Epithelial cell of esophagus (primary cell): ENCODE measurements at regions not wholly inside any gene's neighbourhood (a gene's known extent, or its start where the extent isn't known, plus 50 kb on each side); places are given as distances from the start of the nearest gene placed in this dataset.

Experiments used
- DNase-seq: peaks from one replicate; pipeline ENCODE4 v3.0.0; 2010; ENCODE audit warnings: low read depth
- H3K4me3 ChIP-seq: 2 replicates; pipeline ENCODE4 v1.5.1; 2011; ENCODE audit warnings: mild to moderate bottlenecking, low read length, control low read depth
- TF ChIP-seq, protein P1 (sequence below): IDR thresholded peaks from 2 replicates; pipeline ENCODE4 v1.5.1; 2011; ENCODE audit warnings: low read depth, mild to moderate bottlenecking, low read length, control low read depth, inconsistent platforms; ENCODE audit not compliant: insufficient read depth; ENCODE audit errors: missing control alignments

DNA sequence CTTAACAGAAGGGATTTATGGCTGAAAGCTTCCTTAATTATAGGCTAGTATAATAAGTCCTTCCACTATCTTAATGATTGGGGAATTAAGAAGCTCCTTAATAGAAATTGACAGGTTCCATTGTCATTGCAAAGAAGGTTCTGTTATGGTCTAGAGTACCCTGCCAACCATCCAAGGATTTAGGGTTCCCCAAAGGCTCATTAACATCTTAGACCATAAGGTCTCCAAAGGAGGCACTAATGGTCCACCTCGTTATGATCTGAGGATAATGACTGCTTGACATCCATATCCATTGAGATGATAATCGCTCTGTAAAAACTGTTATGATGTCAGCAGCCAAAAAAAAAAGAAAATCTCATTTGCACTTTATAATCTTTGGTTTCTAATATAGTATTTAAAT lies 441.6 kb downstream of the GBA3 start:
- no peak for DNase-seq
- H3K4me3 ChIP-seq = no peak overlapping the region
- TF ChIP-seq, protein P1, sequence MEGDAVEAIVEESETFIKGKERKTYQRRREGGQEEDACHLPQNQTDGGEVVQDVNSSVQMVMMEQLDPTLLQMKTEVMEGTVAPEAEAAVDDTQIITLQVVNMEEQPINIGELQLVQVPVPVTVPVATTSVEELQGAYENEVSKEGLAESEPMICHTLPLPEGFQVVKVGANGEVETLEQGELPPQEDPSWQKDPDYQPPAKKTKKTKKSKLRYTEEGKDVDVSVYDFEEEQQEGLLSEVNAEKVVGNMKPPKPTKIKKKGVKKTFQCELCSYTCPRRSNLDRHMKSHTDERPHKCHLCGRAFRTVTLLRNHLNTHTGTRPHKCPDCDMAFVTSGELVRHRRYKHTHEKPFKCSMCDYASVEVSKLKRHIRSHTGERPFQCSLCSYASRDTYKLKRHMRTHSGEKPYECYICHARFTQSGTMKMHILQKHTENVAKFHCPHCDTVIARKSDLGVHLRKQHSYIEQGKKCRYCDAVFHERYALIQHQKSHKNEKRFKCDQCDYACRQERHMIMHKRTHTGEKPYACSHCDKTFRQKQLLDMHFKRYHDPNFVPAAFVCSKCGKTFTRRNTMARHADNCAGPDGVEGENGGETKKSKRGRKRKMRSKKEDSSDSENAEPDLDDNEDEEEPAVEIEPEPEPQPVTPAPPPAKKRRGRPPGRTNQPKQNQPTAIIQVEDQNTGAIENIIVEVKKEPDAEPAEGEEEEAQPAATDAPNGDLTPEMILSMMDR = no peak

GRCh38 chr4:23130845-23131244 lies 438.1 kb downstream of the GBA3 start:
- no peak for DNase-seq
- no peak overlapping the region for H3K4me3 ChIP-seq
- TF ChIP-seq, protein P1 = no peak

GRCh38 chr4:23125118-23125517 lies 432.4 kb downstream of the GBA3 start:
- TF ChIP-seq, protein P1 = no peak
- H3K4me3 ChIP-seq = no peak overlapping the region
- DNase-seq = no peak

- DNase-seq = no peak
- H3K4me3 ChIP-seq = no peak overlapping the region
- TF ChIP-seq, protein P1 = no peak
Measured at GRCh38 chr4:23122666-23123400, 430.1 kb downstream of the GBA3 start.

DNA sequence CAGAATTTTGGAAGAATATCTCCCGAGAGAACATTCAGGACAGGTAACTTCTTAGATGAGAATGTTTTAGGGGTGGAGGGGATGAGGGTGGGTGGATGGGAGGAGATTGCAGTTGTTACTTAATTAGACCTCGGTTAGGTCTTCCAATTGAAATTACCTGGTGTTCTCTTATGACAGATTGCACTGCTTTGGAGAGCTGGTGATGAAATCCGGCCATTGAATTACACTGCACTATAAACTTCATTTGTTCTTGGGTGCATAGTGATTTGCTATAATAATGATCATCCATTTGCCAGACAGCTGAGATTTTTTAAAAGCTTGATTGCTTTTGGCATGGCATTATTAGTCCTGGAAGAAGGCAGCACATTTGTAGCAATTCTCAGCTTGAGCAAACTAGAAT lies 427.6 kb downstream of the GBA3 start:
- DNase-seq = no peak
- TF ChIP-seq, protein P1 = no peak
- H3K4me3 ChIP-seq = no peak overlapping the region

DNA sequence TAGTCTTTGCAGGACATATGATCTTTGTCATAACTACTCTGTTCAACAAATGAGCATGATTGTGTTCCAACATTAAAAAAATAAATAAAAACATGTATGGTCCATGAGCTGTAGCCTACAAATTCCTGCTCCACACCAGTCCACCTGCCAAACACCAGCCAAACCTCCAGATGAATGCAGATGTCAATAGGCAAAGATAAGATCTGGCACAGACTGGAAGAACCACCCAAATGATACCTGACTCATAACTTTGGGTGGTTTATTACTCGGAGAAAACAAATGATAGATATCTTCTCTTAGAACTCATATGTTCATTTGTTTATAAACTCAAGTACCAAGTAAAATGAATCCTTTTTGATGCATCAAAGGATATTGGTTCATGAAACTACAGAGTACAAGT lies 425.1 kb downstream of the GBA3 start:
- DNase-seq = no peak
- TF ChIP-seq, protein P1 = no peak
- no peak overlapping the region for H3K4me3 ChIP-seq

DNA sequence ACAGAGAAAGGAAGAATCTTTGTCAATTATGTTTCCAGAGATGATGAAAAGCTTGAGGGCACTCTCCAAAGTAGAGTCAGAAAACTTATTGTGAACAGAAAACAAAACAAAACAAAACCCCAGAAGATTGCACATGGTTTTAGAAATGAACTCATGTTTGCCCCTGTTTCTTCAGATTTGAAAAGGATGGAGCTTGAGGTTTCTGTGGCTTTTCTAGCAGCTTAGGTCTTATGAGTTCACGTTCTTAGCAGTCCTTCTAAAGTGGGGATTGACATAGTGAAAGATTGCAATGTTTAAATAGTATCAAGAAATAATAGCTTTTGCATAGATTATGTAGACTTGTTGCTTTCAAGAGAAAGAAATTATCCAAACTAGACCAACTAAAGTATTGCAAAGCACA lies 421.8 kb downstream of the GBA3 start:
- H3K4me3 ChIP-seq = no peak overlapping the region
- no peak for DNase-seq
- TF ChIP-seq, protein P1 = no peak
